Progenitor cell of endocrine pancreas (in vitro differentiated cells): ENCODE measurements at regions not wholly inside any gene's neighbourhood (a gene's known extent, or its start where the extent isn't known, plus 50 kb on each side); places are given as distances from the start of the nearest gene placed in this dataset.

ENCODE experiments used
- DNase-seq: peaks from one replicate; pipeline ENCODE4 v3.0.0; 2021; ENCODE audit warnings: low spot score; ENCODE audit not compliant: unreplicated experiment
- H3K27ac Mint-ChIP-seq: 2 replicates; pipeline ENCODE4 v1.8.0; 2021; ENCODE audit warnings: mild to moderate bottlenecking, moderate library complexity, mixed read lengths
- H3K27me3 Mint-ChIP-seq: 2 replicates; pipeline ENCODE4 v1.8.0; 2021; ENCODE audit warnings: mixed read lengths
- H3K36me3 Mint-ChIP-seq: 2 replicates; pipeline ENCODE4 v1.8.0; 2022; ENCODE audit warnings: mixed read lengths; ENCODE audit not compliant: insufficient read depth
- H3K4me1 Mint-ChIP-seq: 2 replicates; pipeline ENCODE4 v1.8.0; 2021; ENCODE audit warnings: low read depth, mixed read lengths
- H3K4me3 Mint-ChIP-seq: 2 replicates; pipeline ENCODE4 v1.8.0; 2021; ENCODE audit warnings: low read depth, mild to moderate bottlenecking, moderate library complexity, mixed read lengths
- H3K9me3 Mint-ChIP-seq: 2 replicates; pipeline ENCODE4 v1.8.0; 2021; ENCODE audit warnings: low read depth, mixed read lengths
- TF ChIP-seq, protein P1 (sequence below): fragments of 200-600 bp; sonication (generic); IDR thresholded peaks from one replicate; pipeline ENCODE4 v1.5.0; 2021; ENCODE audit warnings: antibody characterized with exemption, mild to moderate bottlenecking; ENCODE audit not compliant: unreplicated experiment

DNA sequence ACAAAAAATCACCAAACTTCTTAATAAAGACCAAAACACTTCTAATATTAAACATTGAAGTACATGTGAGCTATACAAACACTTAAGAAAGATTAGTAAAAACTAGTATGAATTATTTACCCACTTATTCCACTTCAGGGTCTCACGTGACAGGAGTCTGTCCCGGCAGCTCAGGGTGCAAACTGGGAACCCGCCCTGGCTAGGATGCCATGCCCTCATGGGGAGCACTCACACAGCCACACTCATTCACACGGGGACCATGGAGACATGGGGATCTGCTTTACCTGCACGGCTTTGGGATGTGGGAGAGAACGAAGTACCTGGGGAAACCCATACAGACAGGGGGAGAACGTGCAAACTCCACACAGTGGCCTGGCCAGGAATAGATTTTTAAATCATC lies 179.3 kb upstream of the UBE3A start:
- Mint-ChIP-seq H3K27me3 (no peaks in the 10 kb centered on the region), H3K4me1 (no peaks in the 10 kb centered on the region), H3K27ac (no peak overlapping the region), H3K36me3 (no peaks in the 10 kb centered on the region), H3K4me3 (no peak overlapping the region), H3K9me3 (no peaks in the 10 kb centered on the region)
- TF ChIP-seq, protein P1, sequence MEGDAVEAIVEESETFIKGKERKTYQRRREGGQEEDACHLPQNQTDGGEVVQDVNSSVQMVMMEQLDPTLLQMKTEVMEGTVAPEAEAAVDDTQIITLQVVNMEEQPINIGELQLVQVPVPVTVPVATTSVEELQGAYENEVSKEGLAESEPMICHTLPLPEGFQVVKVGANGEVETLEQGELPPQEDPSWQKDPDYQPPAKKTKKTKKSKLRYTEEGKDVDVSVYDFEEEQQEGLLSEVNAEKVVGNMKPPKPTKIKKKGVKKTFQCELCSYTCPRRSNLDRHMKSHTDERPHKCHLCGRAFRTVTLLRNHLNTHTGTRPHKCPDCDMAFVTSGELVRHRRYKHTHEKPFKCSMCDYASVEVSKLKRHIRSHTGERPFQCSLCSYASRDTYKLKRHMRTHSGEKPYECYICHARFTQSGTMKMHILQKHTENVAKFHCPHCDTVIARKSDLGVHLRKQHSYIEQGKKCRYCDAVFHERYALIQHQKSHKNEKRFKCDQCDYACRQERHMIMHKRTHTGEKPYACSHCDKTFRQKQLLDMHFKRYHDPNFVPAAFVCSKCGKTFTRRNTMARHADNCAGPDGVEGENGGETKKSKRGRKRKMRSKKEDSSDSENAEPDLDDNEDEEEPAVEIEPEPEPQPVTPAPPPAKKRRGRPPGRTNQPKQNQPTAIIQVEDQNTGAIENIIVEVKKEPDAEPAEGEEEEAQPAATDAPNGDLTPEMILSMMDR, result no peak
- no peak for DNase-seq

GRCh38 chr15:25616471-25616870 lies 177.6 kb upstream of the UBE3A start:
- Mint-ChIP-seq H3K36me3 (no peaks in the 10 kb centered on the region), H3K4me3 (no peak overlapping the region), H3K27ac (no peak overlapping the region), H3K4me1 (no peaks in the 10 kb centered on the region), H3K9me3 (no peaks in the 10 kb centered on the region), H3K27me3 (no peaks in the 10 kb centered on the region)
- no peak for DNase-seq
- TF ChIP-seq, protein P1, result no peak

GRCh38 chr15:25613134-25613533 lies 174.3 kb upstream of the UBE3A start:
- TF ChIP-seq, protein P1, result no peak

GRCh38 chr15:25611603-25612002 lies 172.8 kb upstream of the UBE3A start:
- TF ChIP-seq, protein P1, result no peak
- no peak overlapping the region for H3K4me3 Mint-ChIP-seq
- no peaks in the 10 kb centered on the region for H3K36me3 Mint-ChIP-seq
- H3K27me3 Mint-ChIP-seq, result no peaks in the 10 kb centered on the region
- no peak for DNase-seq
- H3K4me1 Mint-ChIP-seq, result no peaks in the 10 kb centered on the region
- no peaks in the 10 kb centered on the region for H3K9me3 Mint-ChIP-seq
- H3K27ac Mint-ChIP-seq, result no peak overlapping the region

More at GRCh38 chr15:25613134-25613533, 174.3 kb upstream of the UBE3A start:
- Mint-ChIP-seq H3K4me1 (no peaks in the 10 kb centered on the region), H3K36me3 (no peaks in the 10 kb centered on the region), H3K4me3 (no peak overlapping the region), H3K9me3 (no peaks in the 10 kb centered on the region), H3K27ac (no peak overlapping the region), H3K27me3 (no peaks in the 10 kb centered on the region)
- DNase-seq, result no peak

DNA sequence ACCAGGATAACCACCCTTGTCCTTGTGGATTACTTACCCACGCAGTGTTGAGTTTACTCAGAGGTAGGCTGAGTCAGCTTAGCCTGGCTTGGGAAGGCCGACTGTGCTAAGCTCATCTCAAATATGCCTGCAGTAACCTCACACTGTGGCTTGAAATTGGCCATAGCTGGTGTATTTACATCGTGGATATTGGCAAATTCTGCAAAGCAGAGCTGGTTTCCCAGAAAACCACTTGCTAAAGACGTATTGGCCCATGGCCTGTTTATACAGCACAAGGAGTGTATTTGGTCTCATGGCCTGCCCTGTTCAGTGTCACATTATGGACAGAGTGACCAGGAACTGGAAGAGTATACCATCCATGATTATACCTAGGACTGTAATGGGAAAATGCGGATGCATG lies 170.5 kb upstream of the UBE3A start:
- no peak overlapping the region for H3K4me3 Mint-ChIP-seq
- no peak for DNase-seq
- peaks cover under 1% of the 10 kb centered on the region for H3K9me3 Mint-ChIP-seq
- no peaks in the 10 kb centered on the region for H3K4me1 Mint-ChIP-seq
- H3K36me3 Mint-ChIP-seq, result no peaks in the 10 kb centered on the region
- TF ChIP-seq, protein P1, result no peak
- H3K27ac Mint-ChIP-seq, result no peak overlapping the region
- no peaks in the 10 kb centered on the region for H3K27me3 Mint-ChIP-seq
